Suprapubic skin (tissue), 4 donors: ENCODE measurements at regions not wholly inside any gene's neighbourhood (a gene's known extent, or its start where the extent isn't known, plus 50 kb on each side); places are given as distances from the start of the nearest gene placed in this dataset.

Experiments
- DNase-seq, 2 donors: peaks; one replicate each; pipeline ENCODE4 v3.0.0-alpha.2; 2019; ENCODE audit warnings: low spot score in 2 of 2
- H3K27ac ChIP-seq: fragments of 200-600 bp; sonication (generic); one replicate; pipeline ENCODE4 v1.5.1; 2019
- H3K27me3 ChIP-seq: fragments of 200-600 bp; sonication (generic); one replicate; pipeline ENCODE4 v1.5.1; 2019
- H3K36me3 ChIP-seq: fragments of 200-600 bp; sonication (generic); one replicate; pipeline ENCODE4 v1.5.1; 2019
- H3K4me1 ChIP-seq: fragments of 200-600 bp; sonication (generic); one replicate; pipeline ENCODE4 v1.5.1; 2019
- H3K4me3 ChIP-seq: fragments of 200-600 bp; sonication (generic); one replicate; pipeline ENCODE4 v1.5.1; 2019; ENCODE audit warnings: mild to moderate bottlenecking
- H3K9me3 ChIP-seq: fragments of 200-600 bp; sonication (generic); one replicate; pipeline ENCODE4 v1.5.1; 2019
- CTCF ChIP-seq, 2 donors: fragments of 200-600 bp in 1 of 2; fragments of 450-650 bp in 1 of 2; sonication (generic) in 1 of 2; IDR thresholded peaks; one replicate each; pipeline ENCODE4 v1.5.1; 2016 to 2019; ENCODE audit warnings: antibody characterized with exemption in 2 of 2, mild to moderate bottlenecking in 1 of 2, moderate library complexity in 1 of 2
- EP300 ChIP-seq: sonication (generic); formaldehyde crosslinking; IDR thresholded peaks from one replicate; pipeline ENCODE4 v1.6.1; 2017; ENCODE audit warnings: antibody characterized with exemption
- POLR2A ChIP-seq, 2 donors: fragments of 450-650 bp; IDR thresholded peaks; one replicate each; pipeline ENCODE4 v1.6.1; 2017; ENCODE audit warnings: antibody characterized with exemption in 2 of 2, mild to moderate bottlenecking in 2 of 2, moderate library complexity in 2 of 2
- POLR2AphosphoS5 ChIP-seq, 3 donors: sonication (generic); formaldehyde crosslinking; IDR thresholded peaks; one replicate each; pipeline ENCODE4 v1.6.1; 2017; ENCODE audit warnings: antibody characterized with exemption in 3 of 3
- WGBS: methylation state at CpG from one replicate; pipeline ENCODE4 v1.1.5; 2018; 5-methylcytosine and 5-hydroxymethylcytosine counted together

- TF ChIP-seq EP300 = no peak
- no peak for TF ChIP-seq POLR2AphosphoS5 (IDR thresholded peaks at IDR 0.05)
- TF ChIP-seq POLR2A (IDR thresholded peaks at IDR 0.05) = no peak
- TF ChIP-seq CTCF (IDR thresholded peaks at IDR 0.05) = no peak
- Histone ChIP-seq H3K4me3 (no peak overlapping the region), H3K9me3 (no peaks in the 10 kb centered on the region), H3K4me1 (peaks cover 15% of the 10 kb centered on the region), H3K36me3 (no peaks in the 10 kb centered on the region), H3K27ac (no peak overlapping the region), H3K27me3 (no peaks in the 10 kb centered on the region)
- no peak for DNase-seq
- WGBS = 51% methylated on average over 3 of the region's 3 CpGs
Observed at GRCh38 chr20:11140359-11140758, 466.6 kb upstream of the JAG1 start.

- no peak overlapping the region for H3K4me3 ChIP-seq
- no peaks in the 10 kb centered on the region for H3K36me3 ChIP-seq
- no peak for DNase-seq
- 57% methylated on average over 2 of the region's 2 CpGs for WGBS
- peak overlapping the region; percentile 10 for H3K27ac ChIP-seq
- H3K27me3 ChIP-seq = no peaks in the 10 kb centered on the region
- H3K9me3 ChIP-seq = no peaks in the 10 kb centered on the region
- H3K4me1 ChIP-seq = peaks cover 15% of the 10 kb centered on the region
- TF ChIP-seq POLR2A (IDR thresholded peaks at IDR 0.05) (no peak), EP300 (no peak), POLR2AphosphoS5 (IDR thresholded peaks at IDR 0.05) (no peak), CTCF (IDR thresholded peaks at IDR 0.05) (no peak)
Observed at GRCh38 chr20:11143481-11143880, 469.7 kb upstream of the JAG1 start.

GRCh38 chr20:11144114-11144950, 470.5 kb upstream of the JAG1 start:
- Histone ChIP-seq H3K4me3 (no peak overlapping the region), H3K9me3 (no peaks in the 10 kb centered on the region), H3K36me3 (no peaks in the 10 kb centered on the region), H3K27me3 (no peaks in the 10 kb centered on the region), H3K27ac (peak overlapping the region; percentile 65), H3K4me1 (peaks cover 15% of the 10 kb centered on the region)
- DNase-seq = no peak
- no peak for TF ChIP-seq POLR2A (IDR thresholded peaks at IDR 0.05)
- peak in 1 of 3 donors; percentile 26 for TF ChIP-seq POLR2AphosphoS5 (IDR thresholded peaks at IDR 0.05)
- TF ChIP-seq CTCF (IDR thresholded peaks at IDR 0.05) = no peak
- TF ChIP-seq EP300 = no peak
- 22% methylated on average over 10 of the region's 10 CpGs for WGBS

GRCh38 chr20:11145616-11146015, 471.8 kb upstream of the JAG1 start:
- TF ChIP-seq EP300 (no peak), POLR2A (IDR thresholded peaks at IDR 0.05) (no peak), POLR2AphosphoS5 (IDR thresholded peaks at IDR 0.05) (no peak), CTCF (IDR thresholded peaks at IDR 0.05) (no peak)
- Histone ChIP-seq H3K36me3 (no peaks in the 10 kb centered on the region), H3K27ac (no peak overlapping the region), H3K9me3 (no peaks in the 10 kb centered on the region), H3K27me3 (no peaks in the 10 kb centered on the region), H3K4me1 (peaks cover 15% of the 10 kb centered on the region), H3K4me3 (no peak overlapping the region)
- 58% methylated on average over 3 of the region's 3 CpGs for WGBS
- DNase-seq = no peak

- no peaks in the 10 kb centered on the region for H3K36me3 ChIP-seq
- H3K4me1 ChIP-seq = peaks cover 13% of the 10 kb centered on the region
- no peaks in the 10 kb centered on the region for H3K27me3 ChIP-seq
- no peak overlapping the region for H3K4me3 ChIP-seq
- 69% methylated on average over 1 of the region's 1 CpG for WGBS
- H3K27ac ChIP-seq = no peak overlapping the region
- DNase-seq = no peak
- no peaks in the 10 kb centered on the region for H3K9me3 ChIP-seq
- no peak for TF ChIP-seq POLR2AphosphoS5 (IDR thresholded peaks at IDR 0.05)
- TF ChIP-seq CTCF (IDR thresholded peaks at IDR 0.05) = no peak
- TF ChIP-seq POLR2A (IDR thresholded peaks at IDR 0.05) = no peak
- TF ChIP-seq EP300 = no peak
Observed at GRCh38 chr20:11153819-11154218, 480.0 kb upstream of the JAG1 start.
